Stimulated activated naive CD4-positive, alpha-beta T cell treated with Interleukin-2 at 50 U/mL for 16 hours (primary cell): ENCODE measurements at regions not wholly inside any gene's neighbourhood (a gene's known extent, or its start where the extent isn't known, plus 50 kb on each side); places are given as distances from the start of the nearest gene placed in this dataset.
"Not testable (repeated sequence)": the region's sequence is repeated elsewhere in the genome, so short reads cannot be mapped to it uniquely, and the experiment has no call there.

Experiments
- DNase-seq: peaks from one replicate; lab custom pipeline; 2025; lab: John Stamatoyannopoulos, UW

- not testable (repeated sequence) for DNase-seq
These were observed 150.2 kb downstream of the SEC14L1 start for GRCh38 chr17:77290759-77291558.

- no peak for DNase-seq
These were observed 151.0 kb downstream of the SEC14L1 start for GRCh38 chr17:77291591-77292386.

GRCh38 chr17:77294761-77295160, 154.0 kb downstream of the SEC14L1 start:
- no peak for DNase-seq

DNA sequence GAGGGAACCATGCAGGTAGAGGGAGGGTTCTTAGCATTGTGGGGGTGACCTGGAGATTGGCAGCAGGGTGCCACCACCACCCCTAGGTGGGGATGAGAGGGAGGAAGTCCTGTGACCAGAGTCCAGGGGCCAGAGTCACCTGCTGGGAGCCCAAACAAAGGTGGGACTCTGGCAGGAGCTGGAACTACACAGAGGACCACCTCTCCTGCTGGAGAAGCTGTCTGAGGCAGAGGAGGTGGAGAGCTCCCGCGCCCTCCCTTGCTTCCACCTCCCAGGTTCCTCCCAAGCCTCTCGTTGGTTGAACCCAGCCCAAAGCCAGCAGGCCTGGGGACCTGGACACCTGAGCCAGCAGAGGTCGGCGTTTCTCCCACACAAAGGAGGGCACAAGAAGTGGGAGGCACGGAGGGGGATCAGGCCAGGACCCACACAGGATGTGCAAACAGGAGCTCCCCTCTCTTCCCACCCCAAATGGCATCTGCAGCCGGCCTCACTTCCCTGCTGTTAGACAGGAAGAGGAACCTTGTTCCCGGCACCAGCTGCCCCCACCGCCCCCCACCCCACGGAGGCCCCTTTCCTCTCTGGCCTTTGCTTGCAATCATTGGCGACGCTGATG, 154.6 kb downstream of the SEC14L1 start:
- DNase-seq: no peak

DNA sequence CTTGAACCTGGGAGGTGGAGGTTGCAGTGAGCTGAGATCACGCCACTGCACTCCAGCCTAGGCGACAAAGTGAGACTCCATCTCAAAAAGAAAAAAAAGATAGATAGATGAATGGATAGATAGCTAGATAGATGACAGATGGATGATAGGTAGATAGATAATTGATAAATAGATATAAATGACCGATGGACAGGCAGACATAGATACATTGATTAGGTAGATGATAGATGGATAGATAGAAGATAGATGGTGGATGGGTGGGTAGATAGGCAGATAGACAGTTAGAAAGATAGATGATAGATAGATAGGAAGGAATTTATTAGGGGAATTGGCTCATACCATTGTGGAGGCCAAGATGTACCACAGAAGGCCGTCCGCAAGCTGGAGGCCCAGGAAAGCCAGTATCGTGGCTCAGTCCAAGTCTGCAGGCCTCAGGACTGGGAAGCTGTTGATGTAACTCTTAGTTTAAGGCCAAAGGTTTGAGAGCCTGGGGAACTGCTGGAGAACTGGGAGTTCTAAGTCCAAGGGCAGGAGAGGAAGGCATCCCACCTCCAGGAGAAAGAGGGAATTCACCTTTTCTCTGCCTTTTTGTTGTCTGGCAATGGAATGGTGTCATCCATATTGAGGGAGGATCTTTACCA, 156.1 kb downstream of the SEC14L1 start:
- no peak for DNase-seq

DNA sequence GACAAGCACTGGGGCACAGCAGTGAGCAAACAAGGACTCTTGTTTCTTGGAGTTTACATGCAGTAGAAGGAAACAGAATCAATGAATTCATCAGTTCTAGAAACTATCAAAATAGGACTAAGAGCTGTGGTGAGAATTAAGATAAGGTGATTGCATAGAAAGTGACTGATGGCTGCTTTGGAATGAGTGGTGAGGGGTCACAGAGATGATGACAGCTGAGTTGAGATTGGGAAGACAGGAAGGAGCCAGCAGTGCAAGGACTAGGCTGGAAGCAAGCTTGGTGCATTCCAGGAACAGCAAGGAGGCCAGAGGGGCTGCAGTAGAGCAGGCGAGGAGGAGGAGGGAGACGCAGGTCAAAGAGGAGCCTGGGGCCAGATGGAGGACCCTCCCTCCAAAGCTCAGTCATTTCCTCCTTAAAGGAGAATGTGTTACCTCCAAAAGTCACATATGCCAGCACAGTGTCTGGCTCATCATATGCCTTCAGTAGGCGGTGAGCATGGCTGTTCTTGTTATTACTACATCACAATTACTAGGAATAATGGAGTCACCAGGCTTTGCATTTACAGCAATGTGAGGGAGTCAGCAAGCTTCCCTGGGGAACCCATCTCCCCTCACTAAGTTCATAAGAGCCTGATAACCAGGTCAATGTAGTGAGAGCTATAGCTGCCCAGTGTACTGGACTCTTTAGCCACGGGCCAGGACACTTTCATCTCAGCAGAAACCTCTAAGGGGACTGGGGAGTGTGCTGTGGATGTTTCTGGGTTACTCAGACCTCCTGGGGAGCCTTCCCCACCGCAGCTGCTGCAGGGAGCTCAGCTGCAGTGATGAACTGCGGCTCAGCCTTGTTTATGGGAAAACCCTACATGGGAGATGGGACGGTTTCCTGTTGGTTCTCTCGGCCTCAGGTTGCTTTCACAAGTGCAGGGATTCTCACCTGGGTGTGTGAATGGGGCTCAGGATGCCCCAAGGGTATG, 157.2 kb downstream of the SEC14L1 start:
- DNase-seq: no peak

GRCh38 chr17:77298811-77299210, 158.0 kb downstream of the SEC14L1 start:
- DNase-seq: no peak

- no peak for DNase-seq
These were observed 158.7 kb downstream of the SEC14L1 start for GRCh38 chr17:77299256-77300015.

DNA sequence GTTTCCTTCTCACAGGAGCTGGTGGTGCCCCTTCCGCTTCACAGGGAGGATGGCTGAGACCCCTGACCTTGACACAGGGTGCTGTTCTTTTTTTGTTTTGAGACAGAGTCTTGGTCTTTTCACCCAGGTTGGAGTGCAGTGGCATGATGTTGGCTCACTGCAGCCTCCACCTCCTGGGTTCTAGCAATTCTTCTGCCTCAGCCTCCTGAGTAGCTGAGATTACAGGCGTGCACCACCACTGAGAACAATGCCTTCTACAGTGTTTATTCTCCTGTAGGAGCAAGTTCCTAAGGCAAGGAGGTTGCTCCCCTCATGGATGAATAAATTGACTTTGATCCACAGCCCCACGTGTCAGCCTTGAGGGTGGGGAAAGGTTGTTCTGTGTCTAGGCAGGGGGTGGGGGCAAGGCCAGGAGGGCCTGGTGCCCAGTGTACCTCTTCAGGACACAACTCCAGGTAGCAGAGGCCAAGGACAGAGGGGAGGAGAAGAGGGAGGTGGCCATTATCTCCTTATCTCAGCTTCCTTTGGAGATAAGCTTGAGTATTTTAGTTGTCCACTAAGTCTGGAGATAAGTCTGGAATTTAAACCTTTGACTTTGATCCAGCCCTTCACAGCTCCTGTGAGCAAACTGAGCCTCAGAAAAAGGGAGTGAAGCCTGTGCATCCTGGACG, 159.4 kb downstream of the SEC14L1 start:
- no peak for DNase-seq

GRCh38 chr17:77301694-77302266, 161.0 kb downstream of the SEC14L1 start:
- no peak for DNase-seq

DNA sequence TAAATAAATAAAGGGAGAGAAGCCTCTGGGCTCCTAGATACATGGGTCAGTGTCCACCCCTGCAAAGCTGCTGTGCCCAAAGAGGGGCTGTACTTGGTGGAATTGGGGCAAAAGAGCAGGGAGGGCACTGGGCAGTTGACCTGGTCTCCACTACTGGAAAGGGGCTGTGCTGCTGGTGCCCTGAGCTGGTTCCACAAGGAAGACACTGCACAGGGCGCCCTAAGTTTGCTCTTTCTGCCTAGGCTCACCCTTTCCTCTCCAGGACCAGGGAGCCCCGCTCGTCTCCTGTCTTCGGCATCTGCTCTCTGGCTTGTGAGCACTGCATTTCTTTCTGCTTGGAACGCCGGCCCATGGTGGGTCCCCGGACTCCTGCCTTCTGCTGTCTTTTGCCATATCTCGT, 161.9 kb downstream of the SEC14L1 start:
- no peak for DNase-seq

DNA sequence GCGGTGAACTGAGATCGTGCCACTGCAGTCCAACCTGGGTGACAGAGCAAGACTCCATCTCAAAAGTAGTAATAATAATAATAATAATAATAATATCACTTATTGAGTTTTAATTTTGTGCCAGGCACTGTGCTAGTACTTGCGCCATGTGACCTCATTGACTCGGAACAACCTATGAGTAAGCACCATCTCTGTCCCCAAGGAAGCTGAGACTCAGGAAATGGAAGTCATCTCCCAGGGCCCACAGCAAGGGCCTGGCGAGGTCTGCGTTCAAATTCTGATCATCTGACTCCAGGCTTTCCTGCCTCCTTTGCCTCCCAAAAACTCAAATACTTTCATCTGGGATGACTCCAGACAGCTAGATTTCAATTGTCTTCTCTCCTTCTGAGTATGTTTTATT, 162.9 kb downstream of the SEC14L1 start:
- no peak for DNase-seq

DNA sequence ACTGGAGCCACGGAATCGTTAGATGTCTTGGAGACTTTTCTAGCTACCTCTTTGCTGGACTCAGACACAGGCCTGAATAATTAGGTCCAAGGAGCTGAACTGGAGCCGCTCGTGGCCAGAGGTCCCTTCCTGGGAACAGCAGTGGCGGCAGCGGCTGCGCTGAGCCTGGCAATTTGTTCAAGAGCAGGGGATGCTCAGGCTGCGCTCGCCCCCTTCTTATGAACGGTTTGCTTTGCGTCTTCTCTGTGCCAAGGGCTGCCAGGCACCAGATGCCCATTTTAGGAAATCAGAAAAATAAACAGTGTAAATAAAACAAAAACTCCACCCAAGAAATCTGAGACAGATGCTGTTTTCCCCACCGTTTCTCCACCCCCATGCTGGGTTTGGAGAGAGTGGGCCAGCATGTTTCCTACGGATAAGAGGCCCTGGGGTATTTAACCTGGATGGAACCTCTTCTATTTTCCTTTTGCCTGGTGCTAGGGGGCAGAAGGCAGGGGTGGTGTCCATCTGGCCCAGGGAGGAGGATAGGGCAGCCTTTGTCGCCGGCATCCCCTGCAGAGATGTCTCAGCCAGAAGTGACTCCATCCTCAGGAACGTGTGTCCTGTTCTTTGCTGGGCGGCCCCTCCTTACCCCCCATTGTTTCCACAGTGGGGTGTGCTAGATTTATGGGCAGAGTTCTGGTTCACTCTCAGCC, 163.4 kb downstream of the SEC14L1 start:
- no peak for DNase-seq

DNA sequence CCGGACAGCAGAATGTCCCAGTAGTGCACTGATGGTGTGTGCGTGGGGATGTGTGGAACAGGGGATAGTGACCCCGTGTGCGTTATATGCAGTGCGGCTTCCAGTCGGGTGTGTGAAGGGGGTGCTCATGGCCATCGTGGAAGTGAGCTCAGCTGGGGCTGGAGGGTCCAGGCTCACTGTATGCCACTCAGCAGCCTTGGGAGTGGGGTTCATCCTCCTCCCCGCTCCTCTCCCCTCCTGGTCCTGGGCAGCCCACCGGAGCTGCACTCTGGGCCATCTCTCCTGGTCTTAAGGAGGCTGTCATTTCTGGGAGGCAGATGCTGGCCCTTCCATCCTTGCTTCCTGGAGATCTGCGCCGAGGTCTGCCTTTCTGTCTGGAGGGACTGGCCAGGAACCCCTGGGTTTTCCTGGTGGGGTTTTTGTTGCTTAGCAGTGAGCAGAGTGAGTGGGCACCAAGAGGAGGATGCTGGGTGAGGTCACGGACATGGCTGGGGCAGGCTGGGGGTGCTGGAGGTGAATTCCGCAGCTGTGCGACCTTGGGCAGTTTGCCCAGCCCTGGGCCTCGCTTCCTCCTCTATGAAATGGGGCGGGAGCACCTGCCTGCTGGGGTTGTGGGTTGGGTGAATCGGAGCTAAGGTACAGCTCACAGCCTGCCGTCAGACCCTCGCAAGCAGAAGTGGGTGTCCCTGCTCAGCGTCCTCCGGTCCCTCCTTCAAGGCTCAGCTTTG, 164.1 kb downstream of the SEC14L1 start:
- no peak for DNase-seq

GRCh38 chr17:77306048-77306789, 165.4 kb downstream of the SEC14L1 start:
- DNase-seq: no peak

- no peak for DNase-seq
These were observed 166.2 kb downstream of the SEC14L1 start for GRCh38 chr17:77306790-77307478.
